ENCODE measurements at regions not wholly inside any gene's neighbourhood (a gene's known extent, or its start where the extent isn't known, plus 50 kb on each side); places are given as distances from the start of the nearest gene placed in this dataset.

DNA sequence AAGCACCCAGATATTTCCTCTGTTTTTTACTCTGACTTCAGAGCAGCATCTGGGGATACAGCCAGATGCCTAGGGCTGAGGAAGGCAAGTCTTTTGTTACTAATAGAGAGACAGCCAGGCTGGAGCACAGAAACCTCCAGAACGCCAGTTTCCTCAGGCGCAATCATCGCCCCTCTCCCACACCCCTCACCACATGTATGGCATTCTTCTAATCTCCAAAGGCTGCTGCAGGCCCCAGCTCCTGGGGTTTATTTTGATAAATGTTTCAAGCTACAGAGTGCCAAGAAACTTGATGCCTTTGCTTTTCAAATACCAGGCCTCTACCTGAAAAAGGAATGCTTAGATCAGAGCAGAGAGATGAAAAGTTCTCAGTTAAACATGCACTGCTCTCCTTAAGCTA, 283.6 kb downstream of the RBM43 start:
- TF ChIP-seq CTCF (IDR thresholded peaks at IDR 0.05) (no peak), POLR2AphosphoS5 (IDR thresholded peaks at IDR 0.05; ENCODE audit: low read depth, low read length) (no peak), REST (IDR thresholded peaks at IDR 0.05; ENCODE audit: insufficient read depth in 1 of 2, low read depth in 2 of 2, low read length in 1 of 2) (no peak), SIN3A (IDR thresholded peaks at IDR 0.05; ENCODE audit: borderline replicate concordance, insufficient read depth, low read depth, low read length) (no peak), TCF7L2 (IDR thresholded peaks at IDR 0.05; ENCODE audit: low read depth, low read length) (no peak)
